ENCODE measurements at regions not wholly inside any gene's neighbourhood (a gene's known extent, or its start where the extent isn't known, plus 50 kb on each side); places are given as distances from the start of the nearest gene placed in this dataset.

DNA sequence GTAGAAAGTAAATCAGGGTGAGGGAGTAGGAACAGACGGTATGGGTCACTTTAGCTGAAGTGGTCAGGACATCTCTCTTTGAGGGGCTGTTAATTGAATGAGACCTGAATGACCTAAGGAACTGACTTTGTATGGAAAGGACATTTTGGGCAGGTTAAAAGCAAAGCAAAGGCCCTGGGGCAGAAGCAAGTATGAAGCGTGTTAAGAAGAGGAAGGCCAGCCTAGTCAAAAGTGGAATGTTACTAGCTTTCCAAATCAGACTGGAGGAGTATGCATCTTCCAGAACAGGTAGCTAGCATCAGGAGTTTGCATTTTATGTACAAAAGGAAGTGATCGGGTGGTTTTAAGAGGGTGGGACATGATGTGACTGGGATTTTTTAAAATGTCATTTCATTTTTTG is 70.9 kb upstream of the PCGF5 start:
- DNase-seq: no peak

DNA sequence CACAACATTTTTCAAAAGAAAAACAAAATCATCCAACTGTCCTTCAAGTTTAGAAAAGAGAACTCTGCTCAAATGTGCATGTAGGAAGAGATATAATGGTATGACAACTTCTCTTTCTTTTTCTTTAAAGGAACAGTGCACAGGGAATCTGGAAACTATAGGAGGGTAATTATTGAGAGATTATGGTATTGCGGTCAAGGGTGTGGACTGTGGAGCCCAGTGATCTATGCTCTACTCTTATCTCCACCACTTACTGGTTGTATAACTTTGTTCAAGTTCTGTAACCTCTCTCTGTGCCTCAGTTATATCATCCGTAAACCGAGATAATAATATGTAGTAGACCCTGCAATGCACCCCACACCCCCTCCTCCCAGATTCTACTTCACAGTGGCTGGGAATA is 69.8 kb upstream of the PCGF5 start:
- DNase-seq: no peak

DNA sequence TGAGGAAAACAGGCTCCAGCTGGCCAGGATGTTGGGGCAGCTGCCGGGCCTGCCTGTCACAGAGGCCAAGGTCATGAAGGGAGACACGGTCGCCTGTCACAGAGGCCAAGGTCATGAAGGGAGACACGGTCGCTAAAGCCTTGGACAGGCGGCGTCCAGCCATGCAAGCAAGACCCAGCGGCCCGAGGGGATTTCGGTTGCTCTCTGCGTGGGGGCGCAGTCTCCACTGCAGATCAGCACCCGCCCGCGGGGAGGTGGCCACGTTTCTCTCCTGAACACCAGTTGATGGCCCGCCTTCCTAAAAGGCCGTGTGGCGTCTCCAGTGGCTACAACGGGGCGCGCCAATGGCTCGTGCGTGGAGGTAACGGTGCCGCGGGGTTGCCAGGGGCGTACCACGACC is 67.0 kb upstream of the PCGF5 start:
- DNase-seq: no peak

DNA sequence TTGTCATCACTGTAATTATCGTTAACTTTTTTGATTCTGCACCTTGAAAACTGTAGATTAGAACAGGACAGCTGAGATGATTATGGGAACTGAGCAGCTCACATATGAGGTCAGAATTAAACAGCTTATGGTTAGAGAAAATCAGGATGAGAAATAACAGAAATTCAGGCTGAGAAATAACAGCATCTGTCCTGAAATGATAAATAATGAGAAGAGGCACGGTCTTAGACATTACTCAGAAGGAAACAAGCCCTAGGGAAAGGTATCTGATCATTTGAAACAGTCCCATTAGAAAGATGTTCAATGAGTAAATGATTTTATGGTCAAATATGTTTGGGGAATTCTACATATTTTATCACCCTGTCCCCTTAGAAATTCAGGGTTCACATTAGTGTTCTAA is 65.6 kb upstream of the PCGF5 start:
- no peak for DNase-seq

DNA sequence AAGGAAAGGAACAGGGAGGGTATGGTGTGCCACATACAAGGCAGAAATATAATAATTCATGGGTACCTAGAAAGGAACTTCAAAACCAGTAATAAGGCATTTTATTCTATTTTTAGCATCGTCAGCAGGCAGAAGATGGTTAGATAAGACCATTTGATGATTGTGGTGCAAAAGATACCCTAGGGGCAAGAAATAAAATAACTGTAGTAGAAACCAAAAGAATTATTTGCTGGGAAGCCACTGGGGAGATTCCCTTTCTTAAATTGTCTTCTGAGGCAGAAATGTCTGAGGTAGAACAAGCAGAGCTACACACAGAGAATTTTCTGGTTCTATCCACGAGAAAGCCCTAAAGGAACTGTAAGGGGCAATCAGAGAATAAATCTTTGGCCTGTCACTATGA is 64.3 kb upstream of the PCGF5 start:
- no peak for DNase-seq

DNA sequence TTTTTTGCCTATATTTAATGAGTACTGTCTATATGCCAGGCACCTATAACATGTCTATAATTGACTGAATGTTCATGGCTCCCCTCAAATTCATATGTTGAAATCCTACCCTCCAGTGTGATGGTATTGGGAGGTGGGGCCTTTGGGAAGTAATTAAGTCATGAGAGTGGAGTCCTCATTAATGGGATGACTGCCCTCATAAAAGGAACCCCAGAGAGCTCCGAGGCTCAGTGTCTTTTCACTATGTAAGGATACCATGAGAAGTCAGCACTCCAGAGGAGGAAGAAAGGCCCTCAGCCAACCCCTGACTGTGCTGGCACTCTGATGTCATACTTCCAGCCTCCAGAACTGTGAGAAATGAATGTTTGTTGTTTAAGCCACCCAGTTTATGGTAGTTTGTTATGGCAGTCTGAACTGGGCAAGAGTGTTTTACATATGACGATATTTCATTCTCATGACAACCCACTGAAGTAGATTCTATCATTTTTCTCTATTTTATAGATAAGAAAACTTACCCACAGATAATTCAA is 61.1 kb upstream of the PCGF5 start:
- DNase-seq: no peak

DNA sequence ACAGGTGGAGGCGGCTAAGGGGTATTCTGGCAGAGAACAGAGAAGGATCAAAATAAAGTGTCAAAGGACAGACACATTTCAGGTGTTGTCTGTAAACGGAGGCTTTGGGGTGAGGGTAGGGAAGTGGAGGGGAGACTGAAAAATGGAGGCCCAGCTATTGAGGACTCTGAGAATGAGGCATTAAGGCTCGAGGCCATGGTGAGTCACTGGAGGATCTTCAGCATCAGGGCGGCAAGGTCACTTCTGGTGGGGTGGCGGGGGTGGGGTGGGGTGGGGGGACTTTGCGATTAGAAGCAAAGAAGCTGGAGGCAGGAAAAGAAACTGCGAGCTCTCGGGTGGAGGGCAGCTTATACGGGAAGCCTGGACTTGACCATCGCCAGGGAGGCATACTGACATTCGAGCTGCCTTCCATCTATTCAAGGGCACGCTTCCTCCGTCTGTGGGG is 58.4 kb upstream of the PCGF5 start:
- DNase-seq: peak; percentile 6

DNA sequence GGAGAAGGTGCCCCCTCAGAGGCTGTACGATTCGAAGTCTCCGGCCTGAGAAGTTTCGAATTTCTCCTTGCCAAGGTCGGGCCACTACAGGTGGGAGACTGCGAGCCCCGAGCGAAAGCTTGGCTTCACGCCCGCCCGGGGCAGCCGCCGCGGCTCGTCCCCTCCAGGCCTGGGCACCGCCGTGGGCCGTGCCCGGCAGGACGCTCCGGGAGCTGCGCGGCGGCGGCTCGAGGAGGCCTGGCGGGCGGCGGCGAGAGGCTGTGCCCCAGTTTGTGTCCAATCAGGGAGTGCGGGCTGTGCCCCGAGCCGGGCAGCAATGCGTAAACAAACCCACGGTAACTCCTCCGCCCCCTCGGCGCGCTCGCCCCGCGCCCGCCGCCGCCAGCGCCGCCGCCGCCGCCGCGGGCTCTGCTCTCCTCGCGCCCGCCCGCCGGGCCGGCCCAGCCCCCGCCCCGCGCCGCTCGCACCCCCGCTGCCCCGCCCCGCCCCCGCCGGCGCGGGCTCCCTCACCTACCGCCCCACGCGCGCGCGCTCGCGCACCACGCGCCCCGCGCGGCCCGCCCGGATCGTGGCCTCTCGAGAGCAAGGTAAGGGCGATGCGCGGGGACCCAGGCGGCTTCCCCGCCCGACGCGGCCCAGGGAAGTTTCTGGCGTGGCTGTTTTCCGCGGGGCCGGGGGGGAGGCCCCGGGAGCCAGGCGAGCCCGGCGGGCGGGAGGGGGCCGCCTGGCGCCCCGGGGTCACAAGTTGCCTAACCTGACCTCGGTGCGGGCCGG is 57.8 kb upstream of the PCGF5 start:
- DNase-seq: peak; percentile 28

DNA sequence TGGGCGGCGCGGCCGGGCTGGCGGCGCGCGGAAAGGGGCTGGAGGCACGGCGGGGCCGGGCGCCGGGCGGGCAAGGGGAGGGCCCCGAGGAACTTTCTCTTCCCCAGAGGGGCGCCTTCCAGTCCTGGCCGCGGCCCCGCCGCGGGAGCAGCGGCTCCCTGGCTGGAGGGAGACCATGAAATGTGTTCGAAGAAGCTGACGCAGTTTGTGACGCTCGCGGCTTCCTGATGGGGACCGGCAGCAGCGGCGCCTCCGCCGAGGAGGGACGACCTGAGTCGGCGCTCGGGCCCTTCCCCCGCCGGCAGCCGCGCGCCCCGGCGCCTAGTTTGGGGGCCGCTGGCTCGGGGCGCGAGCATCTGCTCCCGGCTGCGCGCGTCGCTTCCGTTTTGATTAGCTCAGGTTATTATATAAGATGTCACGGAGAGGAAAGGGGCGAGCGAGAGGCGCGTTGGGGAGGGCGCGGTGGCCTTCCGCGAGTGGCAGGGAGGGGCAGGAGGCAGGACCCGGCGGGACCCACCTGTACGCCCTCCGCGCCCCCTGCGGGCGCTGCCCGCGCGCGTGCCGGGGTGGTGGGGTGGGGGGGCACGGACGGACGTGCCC is 57.1 kb upstream of the PCGF5 start:
- DNase-seq: peak; percentile 50

DNA sequence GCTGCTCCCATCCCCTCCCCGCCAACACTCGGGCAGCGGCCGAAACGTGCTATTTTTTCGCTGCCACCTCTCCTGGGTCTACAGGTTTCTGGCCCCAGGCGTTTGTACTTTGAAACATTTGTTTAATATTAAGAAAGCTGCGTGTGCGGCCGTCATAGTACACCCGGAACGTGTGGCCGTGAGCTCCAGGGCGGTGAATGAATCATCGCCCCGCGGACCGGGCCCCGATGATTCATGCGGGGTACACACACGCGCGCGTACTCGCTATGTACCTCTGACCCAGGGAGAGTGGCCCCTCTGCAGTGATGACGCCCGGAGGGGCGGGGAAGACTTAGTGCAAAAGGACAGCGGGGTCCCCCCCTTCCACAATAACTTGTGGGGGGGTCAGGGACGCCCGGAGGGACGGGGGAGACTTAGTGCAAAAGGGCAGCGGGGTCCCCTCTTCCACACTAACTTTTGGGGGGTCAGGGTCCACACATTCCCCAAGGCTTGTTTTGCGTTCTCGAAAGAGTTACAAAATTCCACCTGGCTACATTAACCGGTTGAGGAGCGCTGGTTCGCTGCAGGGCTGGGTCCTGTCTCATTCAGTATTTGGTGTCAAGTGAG is 56.5 kb upstream of the PCGF5 start:
- peak; percentile 75 for DNase-seq

DNA sequence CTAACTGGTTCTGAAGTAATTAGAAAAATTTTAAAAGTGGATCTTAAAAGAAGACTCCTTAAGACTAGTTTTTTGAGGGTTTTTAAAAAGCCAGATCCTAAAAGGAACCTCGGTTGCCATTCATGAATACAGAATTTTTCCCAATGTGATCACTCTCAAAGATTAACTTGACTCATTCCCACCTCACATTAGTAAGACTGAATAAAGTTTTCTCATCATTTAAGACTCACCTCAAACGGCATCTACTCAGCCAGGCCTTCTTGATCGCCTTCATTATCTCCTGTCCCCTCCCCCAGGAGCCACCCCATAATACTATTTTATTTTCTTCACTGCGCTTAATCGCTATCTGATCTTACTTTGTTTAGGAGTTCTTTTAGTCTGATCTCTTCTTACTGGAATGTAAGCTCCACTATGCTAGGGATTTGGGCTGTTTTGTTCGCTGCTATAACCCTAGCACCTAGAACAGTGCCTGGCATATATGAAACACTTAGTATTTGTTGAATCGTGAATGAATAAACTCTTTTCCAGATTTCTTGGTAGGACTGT is 55.9 kb upstream of the PCGF5 start:
- DNase-seq: peak; percentile 14

DNA sequence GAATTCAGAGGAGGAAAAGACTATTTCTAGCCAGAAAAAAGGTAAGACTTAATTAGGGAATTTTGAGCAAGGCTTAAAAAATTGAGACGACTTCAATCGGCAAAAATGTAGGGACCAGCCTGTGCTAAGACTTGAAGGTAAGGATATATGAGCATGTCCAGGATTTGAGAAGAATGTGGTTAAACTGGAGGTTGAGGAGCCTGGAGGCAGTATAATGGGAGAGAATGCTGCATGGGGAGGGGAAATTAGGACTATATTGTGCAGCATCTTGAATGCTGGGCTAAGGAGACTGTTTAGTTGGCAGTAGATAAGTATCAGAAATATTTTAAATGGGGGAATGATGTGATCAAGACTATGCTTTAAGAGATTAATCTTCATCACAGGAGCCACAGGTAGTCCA is 53.1 kb upstream of the PCGF5 start:
- no peak for DNase-seq

DNA sequence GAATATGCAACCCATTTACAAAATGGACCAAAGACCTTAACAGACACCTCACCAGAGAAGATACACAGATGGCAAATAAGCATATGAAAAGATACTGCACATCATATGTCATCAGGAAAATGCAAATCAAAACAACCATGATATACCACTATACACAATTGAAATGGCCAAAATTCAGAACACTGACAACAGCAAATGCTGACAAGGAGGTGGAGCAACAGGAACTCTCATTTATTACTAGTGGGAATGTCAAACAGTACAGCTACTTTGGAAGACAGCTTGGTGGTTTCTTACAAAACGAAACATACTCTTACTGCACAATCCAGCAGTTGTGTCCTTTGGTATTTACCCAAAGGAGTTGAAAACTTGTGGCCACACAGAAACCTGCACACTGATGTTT is 50.0 kb upstream of the PCGF5 start:
- no peak for DNase-seq

Data from fibroblast of upper back skin (primary cell).